A549 (cell line): ENCODE measurements at regions not wholly inside any gene's neighbourhood (a gene's known extent, or its start where the extent isn't known, plus 50 kb on each side); places are given as distances from the start of the nearest gene placed in this dataset.
"Not testable (repeated sequence)": the region's sequence is repeated elsewhere in the genome, so short reads cannot be mapped to it uniquely, and the experiment has no call there.

Experiments used
- ATAC-seq, 2 experiments: fragments of 200-7000 bp in 1 of 2; fragments of >200 bp in 1 of 2; cut with Nextera tagmentation in 1 of 2; cut with Tn5 transposase in 1 of 2; 3 replicates each; pipeline versions ENCODE4 v1.8.0 to v1.9.1; 2018 to 2020; ENCODE audit warnings: mild to moderate bottlenecking in 1 of 2, moderate library complexity in 1 of 2
- CTCF ChIA-PET: fragments of 300-600 bp; sonication (Branson Sonifier 250); formaldehyde crosslinking; extraction: SDS; loops from one replicate; lab custom pipeline; 2021; ENCODE audit warnings: antibody characterized with exemption, inconsistent platforms; lab: Yijun Ruan, JAX
- POLR2A ChIA-PET: fragments of 350-600 bp; formaldehyde crosslinking; extraction: SDS; loops from one replicate; lab custom pipeline; 2021; ENCODE audit warnings: antibody characterized with exemption, inconsistent platforms; lab: Yijun Ruan, JAX
- DNase-seq, 2 experiments: peaks; one replicate each; pipeline versions ENCODE4 v3.0.0 to v3.0.0-alpha.2; 2011 to 2016; ENCODE audit warnings: low read depth in 1 of 2, low spot score in 1 of 2
- FAIRE-seq: peaks from 2 replicates; lab custom pipeline; 2011; peaks lifted over from hg19 to GRCh38; lab: Jason Lieb, UNC
- H3K27ac ChIP-seq, 2 experiments: fragments of >200 bp; sonication (Bioruptor Twin); formaldehyde crosslinking; 3 replicates each; pipeline ENCODE4 v1.5.1; 2016 to 2017
- H3K4me1 ChIP-seq: fragments of >200 bp; sonication (Bioruptor Twin); formaldehyde crosslinking; 3 replicates; pipeline ENCODE4 v1.6.1; 2016
- H3K4me2 ChIP-seq: fragments of >200 bp; sonication (Bioruptor Twin); formaldehyde crosslinking; 3 replicates; pipeline ENCODE4 v1.6.1; 2016
- H3K4me3 ChIP-seq: fragments of >200 bp; sonication (Bioruptor Twin); formaldehyde crosslinking; 3 replicates; pipeline ENCODE4 v1.5.1; 2016
- H3K9me3 ChIP-seq: fragments of >200 bp; sonication (Bioruptor Twin); formaldehyde crosslinking; 3 replicates; pipeline ENCODE4 v1.6.1; 2016
- ATOH8 ChIP-seq: fragments of 250-450 bp; sonication (Bioruptor Pico); IDR thresholded peaks from 2 replicates; pipeline ENCODE4 v1.5.0; 2020; ENCODE audit warnings: low read depth, mild to moderate bottlenecking, moderate library complexity
- BHLHE40 ChIP-seq: IDR thresholded peaks from 2 replicates; pipeline ENCODE4 v1.6.1; 2012; ENCODE audit warnings: low read depth, low read length, inconsistent platforms
- CHD4 ChIP-seq: fragments of 200-600 bp; sonication (generic); IDR thresholded peaks from 2 replicates; pipeline ENCODE4 v1.6.1; 2016; ENCODE audit warnings: antibody characterized with exemption, mild to moderate bottlenecking, borderline replicate concordance
- FOSB ChIP-seq: fragments of 250-450 bp; sonication (Bioruptor Pico); IDR thresholded peaks from 2 replicates; pipeline ENCODE4 v1.5.0; 2020; ENCODE audit warnings: mild to moderate bottlenecking, moderate library complexity
- FOSL2 ChIP-seq, 2 experiments: fragments of 450-650 bp in 1 of 2; fragments of >200 bp in 1 of 2; sonication (Bioruptor Twin) in 1 of 2; formaldehyde crosslinking; IDR thresholded peaks; 2 replicates each; pipeline versions ENCODE4 v1.5.0 to v1.6.1; 2016 to 2020; ENCODE audit warnings: mild to moderate bottlenecking in 1 of 2, moderate library complexity in 1 of 2
- HDAC2 ChIP-seq: fragments of 200-600 bp; sonication (generic); IDR thresholded peaks from 2 replicates; pipeline ENCODE4 v1.6.1; 2016
- HES2 ChIP-seq: fragments of >200 bp; sonication (Bioruptor Twin); formaldehyde crosslinking; IDR thresholded peaks from 2 replicates; pipeline ENCODE4 v1.6.1; 2016
- HMGXB4 ChIP-seq: fragments of 250-450 bp; sonication (Bioruptor Pico); IDR thresholded peaks from 2 replicates; pipeline ENCODE4 v1.5.0; 2021; ENCODE audit warnings: mild to moderate bottlenecking, moderate library complexity, borderline replicate concordance
- HOXA7 ChIP-seq: fragments of 250-450 bp; sonication (Bioruptor Pico); IDR thresholded peaks from 2 replicates; pipeline ENCODE4 v1.5.0; 2020; ENCODE audit warnings: mild to moderate bottlenecking, moderate library complexity
- JUN ChIP-seq, 2 experiments: fragments of >200 bp; sonication (Bioruptor Twin); formaldehyde crosslinking; IDR thresholded peaks; 2 replicates in 1 of 2; 3 replicates in 1 of 2; pipeline ENCODE4 v1.6.1; 2016 to 2017
- KDM5A ChIP-seq: fragments of 200-600 bp; sonication (generic); IDR thresholded peaks from 2 replicates; pipeline ENCODE4 v1.6.1; 2016; ENCODE audit warnings: antibody characterized with exemption, mild to moderate bottlenecking
- MAFK ChIP-seq: fragments of 450-650 bp; IDR thresholded peaks from 2 replicates; pipeline ENCODE4 v1.6.1; 2014; ENCODE audit not compliant: partially characterized antibody
- MAZ ChIP-seq: fragments of 150-350 bp; IDR thresholded peaks from 2 replicates; pipeline ENCODE4 v1.6.1; 2014; ENCODE audit warnings: antibody characterized with exemption, low read depth, low read length, borderline replicate concordance
- NPAS2 ChIP-seq: fragments of 250-450 bp; sonication (Bioruptor Pico); IDR thresholded peaks from 2 replicates; pipeline ENCODE4 v1.8.0; 2022; ENCODE audit warnings: mild to moderate bottlenecking, moderate library complexity, borderline replicate concordance
- POLR2A ChIP-seq: IDR thresholded peaks from 2 replicates; pipeline ENCODE4 v1.6.1; 2012; ENCODE audit warnings: mild to moderate bottlenecking, low read length
- POLR2AphosphoS2 ChIP-seq: conservative IDR thresholded peaks from 2 replicates; pipeline ENCODE4 v1.6.1; 2012; ENCODE audit warnings: low read length, improper control_type of control experiment, inconsistent platforms
- RCOR1 ChIP-seq: fragments of 150-350 bp; IDR thresholded peaks from 2 replicates; pipeline ENCODE4 v1.6.1; 2014; ENCODE audit warnings: antibody characterized with exemption, low read length, low read depth
- SMC3 ChIP-seq: fragments of >200 bp; sonication (Bioruptor Twin); formaldehyde crosslinking; IDR thresholded peaks from 3 replicates; pipeline ENCODE4 v1.6.1; 2018; ENCODE audit warnings: inconsistent platforms
- TFCP2L1 ChIP-seq: fragments of 250-450 bp; sonication (Bioruptor Pico); IDR thresholded peaks from 2 replicates; pipeline ENCODE4 v1.5.0; 2021; ENCODE audit warnings: mild to moderate bottlenecking
- TP53 ChIP-seq: fragments of 250-450 bp; sonication (Bioruptor Pico); IDR thresholded peaks from 2 replicates; pipeline ENCODE4 v1.5.0; 2021; ENCODE audit warnings: mild to moderate bottlenecking, moderate library complexity
- ZC3H11A ChIP-seq: fragments of 450-650 bp; IDR thresholded peaks from 2 replicates; pipeline ENCODE4 v1.6.1; 2014; ENCODE audit warnings: antibody characterized with exemption, mild to moderate bottlenecking
- ZFP36 ChIP-seq: fragments of 450-650 bp; IDR thresholded peaks from 2 replicates; pipeline ENCODE4 v1.6.1; 2014; ENCODE audit warnings: borderline replicate concordance; ENCODE audit not compliant: partially characterized antibody
- ZNF302 ChIP-seq: fragments of 250-450 bp; sonication (Bioruptor Pico); IDR thresholded peaks from 2 replicates; pipeline ENCODE4 v1.9.0; 2021; ENCODE audit warnings: inconsistent platforms, mild to moderate bottlenecking, moderate library complexity
- WGBS: methylation state at CpG from one replicate; pipeline ENCODE4 v1.1.6; 2017; ENCODE audit errors: missing lambda C conversion rate; 5-methylcytosine and 5-hydroxymethylcytosine counted together

GRCh38 chr2:77720115-77720514 is 197.9 kb upstream of the LRRTM4 start:
- Histone ChIP-seq H3K9me3 (no peaks in the 10 kb centered on the region), H3K4me1 (no peaks in the 10 kb centered on the region), H3K27ac (no peak overlapping the region), H3K4me2 (no peak overlapping the region), H3K4me3 (no peak overlapping the region)
- POLR2A ChIA-PET, result no interaction called here
- FAIRE-seq, result no peak
- TF ChIP-seq MAFK (peak; percentile 9), HES2 (no peak)
- no peak for DNase-seq
- WGBS, result 1% methylated on average over 4 of the region's 4 CpGs
- ATAC-seq, result no peak
- CTCF ChIA-PET, result no interaction called here

- DNase-seq (no peak), FAIRE-seq (no peak), ATAC-seq (no peak)
- ChIA-PET CTCF (interaction anchor here (0.6 to 0.9 kb wide), 2 partner anchors 13 to 1537 kb away, joined by 3 read pairs; no protein-coding TSS in a partner anchor), POLR2A (no interaction called here)
- Histone ChIP-seq H3K4me1 (no peaks in the 10 kb centered on the region), H3K4me2 (no peak overlapping the region), H3K27ac (no peak overlapping the region), H3K9me3 (no peaks in the 10 kb centered on the region), H3K4me3 (no peak overlapping the region)
- TF ChIP-seq MAFK, result peak; percentile 38
- TF ChIP-seq POLR2AphosphoS2, result no peak
Observed at GRCh38 chr2:77721593-77721992, 199.4 kb upstream of the LRRTM4 start.

- Histone ChIP-seq H3K9me3 (0 out of 3 replicates have a peak, but pooled peaks cover 2% of the 10 kb centered on the region), H3K4me1 (no peaks in the 10 kb centered on the region), H3K4me3 (no peak overlapping the region), H3K27ac (no peak overlapping the region), H3K4me2 (no peak overlapping the region)
- no peak for ATAC-seq
- FAIRE-seq, result no peak
- ChIA-PET CTCF (no interaction called here), POLR2A (no interaction called here)
- TF ChIP-seq BHLHE40 (no peak), HOXA7 (CRISPR knock-in tag) (no peak), ATOH8 (CRISPR knock-in tag) (no peak), SMC3 (no peak), HES2 (no peak), CHD4 (no peak)
- no peak for DNase-seq
- WGBS, result 2% methylated on average over 1 of the region's 1 CpG
Observed at GRCh38 chr2:77725045-77725444, 202.9 kb upstream of the LRRTM4 start.

- POLR2A ChIA-PET, FAIRE-seq, H3K27ac ChIP-seq, ATAC-seq, H3K4me1 ChIP-seq, H3K9me3 ChIP-seq, H3K4me3 ChIP-seq, H3K4me2 ChIP-seq, DNase-seq: not testable (repeated sequence)
- 63% methylated on average over 30 of the region's 39 CpGs for WGBS
- CTCF ChIA-PET, result interaction anchor here (0.9 kb wide), 1 partner anchor 13 kb away, joined by 3 read pairs; no protein-coding TSS in a partner anchor
Observed at GRCh38 chr2:77734662-77735340, 212.6 kb upstream of the LRRTM4 start.

GRCh38 chr2:77737236-77737635 is 215.1 kb upstream of the LRRTM4 start:
- Histone ChIP-seq H3K27ac (no peak overlapping the region), H3K4me2 (no peak overlapping the region), H3K9me3 (0 out of 3 replicates have a peak, but pooled peaks cover 6% of the 10 kb centered on the region)
- CTCF ChIA-PET, result no interaction called here
- no peak for ATAC-seq
- TF ChIP-seq TFCP2L1 (CRISPR knock-in tag) (no peak), ZNF302 (no peak), SMC3 (no peak), ZFP36 (no peak), POLR2A (no peak), KDM5A (no peak), JUN (IDR thresholded peaks at IDR 0.05) (no peak), HDAC2 (no peak), MAZ (no peak), ATOH8 (CRISPR knock-in tag) (no peak), RCOR1 (no peak), HMGXB4 (no peak), FOSB (CRISPR knock-in tag) (no peak), NPAS2 (CRISPR knock-in tag) (no peak), TP53 (CRISPR knock-in tag) (no peak), ZC3H11A (no peak), FOSL2 (IDR thresholded peaks at IDR 0.05) (no peak), FOSL2 (CRISPR knock-in tag; IDR thresholded peaks at IDR 0.05) (no peak)
- TF ChIP-seq, all 56 proteins: peak for 0
- FAIRE-seq, result no peak
- Histone ChIP-seq H3K4me1 (no peaks in the 10 kb centered on the region), H3K4me3 (no peak overlapping the region)
- DNase-seq, result no peak
- POLR2A ChIA-PET, result no interaction called here
- WGBS, result 1% methylated on average over 3 of the region's 3 CpGs
